H1 (cell line): ENCODE measurements at regions not wholly inside any gene's neighbourhood (a gene's known extent, or its start where the extent isn't known, plus 50 kb on each side); places are given as distances from the start of the nearest gene placed in this dataset.

Experiments used
- ATF2 ChIP-seq: IDR thresholded peaks from 2 replicates; pipeline ENCODE4 v1.6.1; 2012; ENCODE audit warnings: low read length, inconsistent platforms
- CBX5 ChIP-seq: fragments of 300-800, 300-1000 bp; sonication (generic); IDR thresholded peaks from 2 replicates; pipeline ENCODE4 v1.7.1; 2016; ENCODE audit warnings: antibody characterized with exemption, low read length, low read depth
- EP300 ChIP-seq, 2 experiments: IDR thresholded peaks; 1 replicate in 1 of 2; 2 replicates in 1 of 2; pipeline ENCODE4 v1.6.1; 2011 to 2012; ENCODE audit warnings: low read depth in 2 of 2, low read length in 2 of 2, mild to moderate bottlenecking in 2 of 2, borderline replicate concordance in 1 of 2, inconsistent platforms in 1 of 2, moderate library complexity in 1 of 2
- GABPA ChIP-seq: IDR thresholded peaks from 2 replicates; pipeline ENCODE4 v1.6.1; 2011; ENCODE audit warnings: mild to moderate bottlenecking, low read length, moderate library complexity, borderline replicate concordance; ENCODE audit not compliant: insufficient read depth
- KDM1A ChIP-seq: fragments of 200-600, 300-600 bp; sonication (generic); IDR thresholded peaks from 2 replicates; pipeline ENCODE4 v1.7.1; 2016; ENCODE audit warnings: mild to moderate bottlenecking, low read length, borderline replicate concordance
- NANOG ChIP-seq: IDR thresholded peaks from 2 replicates; pipeline ENCODE4 v1.6.1; 2011; ENCODE audit warnings: low read length, low read depth, mild to moderate bottlenecking, inconsistent platforms; ENCODE audit not compliant: insufficient read depth, poor library complexity, severe bottlenecking
- PHF8 ChIP-seq: fragments of 200-600 bp; sonication (generic); conservative IDR thresholded peaks from 2 replicates; pipeline ENCODE4 v1.7.1; 2012; ENCODE audit warnings: low read depth, mild to moderate bottlenecking, inconsistent platforms, low read length, moderate library complexity
- POLR2A ChIP-seq, 2 experiments: IDR thresholded peaks; 1 replicate in 1 of 2; 2 replicates in 1 of 2; pipeline ENCODE4 v1.6.1; 2011; ENCODE audit warnings: low read depth in 2 of 2, low read length in 2 of 2, mild to moderate bottlenecking in 2 of 2; ENCODE audit errors: control extremely low read depth in 1 of 2
- POLR2AphosphoS5 ChIP-seq: IDR thresholded peaks from 2 replicates; pipeline ENCODE4 v1.6.1; 2011; ENCODE audit warnings: low read depth, low read length
- RAD21 ChIP-seq, 2 experiments: IDR thresholded peaks in 1 of 2; conservative IDR thresholded peaks in 1 of 2; 2 replicates each; pipeline ENCODE4 v1.6.1; 2011; ENCODE audit warnings: low read depth in 2 of 2, low read length in 2 of 2, improper control_type of control experiment in 1 of 2, inconsistent platforms in 1 of 2, mild to moderate bottlenecking in 1 of 2, moderate library complexity in 1 of 2
- TAF1 ChIP-seq: IDR thresholded peaks from 2 replicates; pipeline ENCODE4 v1.6.1; 2011; ENCODE audit warnings: mild to moderate bottlenecking, low read depth, low read length
- TF ChIP-seq, protein P1 (sequence below), 3 experiments: IDR thresholded peaks; 1 replicate in 2 of 3; 2 replicates in 1 of 3; pipeline versions ENCODE4 v1.5.1 to v1.6.1; 2011; ENCODE audit warnings: low read length in 3 of 3, mild to moderate bottlenecking in 3 of 3, inconsistent platforms in 2 of 3, low read depth in 1 of 3, moderate library complexity in 1 of 3; ENCODE audit not compliant: insufficient read depth in 1 of 3; ENCODE audit errors: control extremely low read depth in 1 of 3
- TF ChIP-seq, protein P2 (sequence below): fragments of 300-600 bp; sonication (generic); IDR thresholded peaks from 2 replicates; pipeline ENCODE4 v1.7.1; 2012; ENCODE audit warnings: low read length, moderate library complexity, mild to moderate bottlenecking, inconsistent platforms; ENCODE audit not compliant: insufficient replicate concordance

GRCh38 chr21:15295875-15296274 is 231.1 kb upstream of the NRIP1 start:
- TF ChIP-seq CBX5 (no peak), KDM1A (no peak), POLR2A (IDR thresholded peaks at IDR 0.05; ENCODE audit: control extremely low read depth in 1 of 2, low read depth in 2 of 2, low read length in 2 of 2) (no peak), NANOG (no peak), POLR2AphosphoS5 (no peak), RAD21 (IDR thresholded peaks at IDR 0.05 in 1 of 2, conservative IDR thresholded peaks at IDR 0.05 in 1 of 2; ENCODE audit: low read depth in 2 of 2, low read length in 2 of 2) (no peak), PHF8 (no peak), TAF1 (no peak), ATF2 (no peak), GABPA (no peak), EP300 (IDR thresholded peaks at IDR 0.05; ENCODE audit: borderline replicate concordance in 1 of 2, low read depth in 2 of 2, low read length in 2 of 2) (no peak)
- TF ChIP-seq, protein P1, sequence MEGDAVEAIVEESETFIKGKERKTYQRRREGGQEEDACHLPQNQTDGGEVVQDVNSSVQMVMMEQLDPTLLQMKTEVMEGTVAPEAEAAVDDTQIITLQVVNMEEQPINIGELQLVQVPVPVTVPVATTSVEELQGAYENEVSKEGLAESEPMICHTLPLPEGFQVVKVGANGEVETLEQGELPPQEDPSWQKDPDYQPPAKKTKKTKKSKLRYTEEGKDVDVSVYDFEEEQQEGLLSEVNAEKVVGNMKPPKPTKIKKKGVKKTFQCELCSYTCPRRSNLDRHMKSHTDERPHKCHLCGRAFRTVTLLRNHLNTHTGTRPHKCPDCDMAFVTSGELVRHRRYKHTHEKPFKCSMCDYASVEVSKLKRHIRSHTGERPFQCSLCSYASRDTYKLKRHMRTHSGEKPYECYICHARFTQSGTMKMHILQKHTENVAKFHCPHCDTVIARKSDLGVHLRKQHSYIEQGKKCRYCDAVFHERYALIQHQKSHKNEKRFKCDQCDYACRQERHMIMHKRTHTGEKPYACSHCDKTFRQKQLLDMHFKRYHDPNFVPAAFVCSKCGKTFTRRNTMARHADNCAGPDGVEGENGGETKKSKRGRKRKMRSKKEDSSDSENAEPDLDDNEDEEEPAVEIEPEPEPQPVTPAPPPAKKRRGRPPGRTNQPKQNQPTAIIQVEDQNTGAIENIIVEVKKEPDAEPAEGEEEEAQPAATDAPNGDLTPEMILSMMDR (IDR thresholded peaks at IDR 0.05; ENCODE audit: control extremely low read depth in 1 of 3, insufficient read depth in 1 of 3, low read depth in 1 of 3, low read length in 3 of 3), result no peak
- TF ChIP-seq, protein P2, sequence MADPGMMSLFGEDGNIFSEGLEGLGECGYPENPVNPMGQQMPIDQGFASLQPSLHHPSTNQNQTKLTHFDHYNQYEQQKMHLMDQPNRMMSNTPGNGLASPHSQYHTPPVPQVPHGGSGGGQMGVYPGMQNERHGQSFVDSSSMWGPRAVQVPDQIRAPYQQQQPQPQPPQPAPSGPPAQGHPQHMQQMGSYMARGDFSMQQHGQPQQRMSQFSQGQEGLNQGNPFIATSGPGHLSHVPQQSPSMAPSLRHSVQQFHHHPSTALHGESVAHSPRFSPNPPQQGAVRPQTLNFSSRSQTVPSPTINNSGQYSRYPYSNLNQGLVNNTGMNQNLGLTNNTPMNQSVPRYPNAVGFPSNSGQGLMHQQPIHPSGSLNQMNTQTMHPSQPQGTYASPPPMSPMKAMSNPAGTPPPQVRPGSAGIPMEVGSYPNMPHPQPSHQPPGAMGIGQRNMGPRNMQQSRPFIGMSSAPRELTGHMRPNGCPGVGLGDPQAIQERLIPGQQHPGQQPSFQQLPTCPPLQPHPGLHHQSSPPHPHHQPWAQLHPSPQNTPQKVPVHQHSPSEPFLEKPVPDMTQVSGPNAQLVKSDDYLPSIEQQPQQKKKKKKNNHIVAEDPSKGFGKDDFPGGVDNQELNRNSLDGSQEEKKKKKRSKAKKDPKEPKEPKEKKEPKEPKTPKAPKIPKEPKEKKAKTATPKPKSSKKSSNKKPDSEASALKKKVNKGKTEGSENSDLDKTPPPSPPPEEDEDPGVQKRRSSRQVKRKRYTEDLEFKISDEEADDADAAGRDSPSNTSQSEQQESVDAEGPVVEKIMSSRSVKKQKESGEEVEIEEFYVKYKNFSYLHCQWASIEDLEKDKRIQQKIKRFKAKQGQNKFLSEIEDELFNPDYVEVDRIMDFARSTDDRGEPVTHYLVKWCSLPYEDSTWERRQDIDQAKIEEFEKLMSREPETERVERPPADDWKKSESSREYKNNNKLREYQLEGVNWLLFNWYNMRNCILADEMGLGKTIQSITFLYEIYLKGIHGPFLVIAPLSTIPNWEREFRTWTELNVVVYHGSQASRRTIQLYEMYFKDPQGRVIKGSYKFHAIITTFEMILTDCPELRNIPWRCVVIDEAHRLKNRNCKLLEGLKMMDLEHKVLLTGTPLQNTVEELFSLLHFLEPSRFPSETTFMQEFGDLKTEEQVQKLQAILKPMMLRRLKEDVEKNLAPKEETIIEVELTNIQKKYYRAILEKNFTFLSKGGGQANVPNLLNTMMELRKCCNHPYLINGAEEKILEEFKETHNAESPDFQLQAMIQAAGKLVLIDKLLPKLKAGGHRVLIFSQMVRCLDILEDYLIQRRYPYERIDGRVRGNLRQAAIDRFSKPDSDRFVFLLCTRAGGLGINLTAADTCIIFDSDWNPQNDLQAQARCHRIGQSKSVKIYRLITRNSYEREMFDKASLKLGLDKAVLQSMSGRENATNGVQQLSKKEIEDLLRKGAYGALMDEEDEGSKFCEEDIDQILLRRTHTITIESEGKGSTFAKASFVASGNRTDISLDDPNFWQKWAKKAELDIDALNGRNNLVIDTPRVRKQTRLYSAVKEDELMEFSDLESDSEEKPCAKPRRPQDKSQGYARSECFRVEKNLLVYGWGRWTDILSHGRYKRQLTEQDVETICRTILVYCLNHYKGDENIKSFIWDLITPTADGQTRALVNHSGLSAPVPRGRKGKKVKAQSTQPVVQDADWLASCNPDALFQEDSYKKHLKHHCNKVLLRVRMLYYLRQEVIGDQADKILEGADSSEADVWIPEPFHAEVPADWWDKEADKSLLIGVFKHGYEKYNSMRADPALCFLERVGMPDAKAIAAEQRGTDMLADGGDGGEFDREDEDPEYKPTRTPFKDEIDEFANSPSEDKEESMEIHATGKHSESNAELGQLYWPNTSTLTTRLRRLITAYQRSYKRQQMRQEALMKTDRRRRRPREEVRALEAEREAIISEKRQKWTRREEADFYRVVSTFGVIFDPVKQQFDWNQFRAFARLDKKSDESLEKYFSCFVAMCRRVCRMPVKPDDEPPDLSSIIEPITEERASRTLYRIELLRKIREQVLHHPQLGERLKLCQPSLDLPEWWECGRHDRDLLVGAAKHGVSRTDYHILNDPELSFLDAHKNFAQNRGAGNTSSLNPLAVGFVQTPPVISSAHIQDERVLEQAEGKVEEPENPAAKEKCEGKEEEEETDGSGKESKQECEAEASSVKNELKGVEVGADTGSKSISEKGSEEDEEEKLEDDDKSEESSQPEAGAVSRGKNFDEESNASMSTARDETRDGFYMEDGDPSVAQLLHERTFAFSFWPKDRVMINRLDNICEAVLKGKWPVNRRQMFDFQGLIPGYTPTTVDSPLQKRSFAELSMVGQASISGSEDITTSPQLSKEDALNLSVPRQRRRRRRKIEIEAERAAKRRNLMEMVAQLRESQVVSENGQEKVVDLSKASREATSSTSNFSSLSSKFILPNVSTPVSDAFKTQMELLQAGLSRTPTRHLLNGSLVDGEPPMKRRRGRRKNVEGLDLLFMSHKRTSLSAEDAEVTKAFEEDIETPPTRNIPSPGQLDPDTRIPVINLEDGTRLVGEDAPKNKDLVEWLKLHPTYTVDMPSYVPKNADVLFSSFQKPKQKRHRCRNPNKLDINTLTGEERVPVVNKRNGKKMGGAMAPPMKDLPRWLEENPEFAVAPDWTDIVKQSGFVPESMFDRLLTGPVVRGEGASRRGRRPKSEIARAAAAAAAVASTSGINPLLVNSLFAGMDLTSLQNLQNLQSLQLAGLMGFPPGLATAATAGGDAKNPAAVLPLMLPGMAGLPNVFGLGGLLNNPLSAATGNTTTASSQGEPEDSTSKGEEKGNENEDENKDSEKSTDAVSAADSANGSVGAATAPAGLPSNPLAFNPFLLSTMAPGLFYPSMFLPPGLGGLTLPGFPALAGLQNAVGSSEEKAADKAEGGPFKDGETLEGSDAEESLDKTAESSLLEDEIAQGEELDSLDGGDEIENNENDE, result no peak
